Astrocyte (in vitro differentiated cells and primary cell): ENCODE measurements at regions not wholly inside any gene's neighbourhood (a gene's known extent, or its start where the extent isn't known, plus 50 kb on each side); places are given as distances from the start of the nearest gene placed in this dataset.

Source experiments
- DNase-seq: peaks from one replicate; pipeline ENCODE4 v3.0.0-alpha.2; 2010; ENCODE audit warnings: low read depth
- FAIRE-seq: peaks from 2 replicates; lab custom pipeline; 2011; peaks lifted over from hg19 to GRCh38; lab: Jason Lieb, UNC
- H2AFZ ChIP-seq: 2 replicates; pipeline ENCODE4 v1.6.0; 2012; ENCODE audit warnings: low read depth, low read length, inconsistent platforms
- H3K27ac ChIP-seq: 2 replicates; pipeline ENCODE4 v1.5.1; 2011; ENCODE audit warnings: low read depth, low read length, inconsistent platforms
- H3K27me3 ChIP-seq: 2 replicates; pipeline ENCODE4 v1.6.0; 2011; ENCODE audit warnings: low read length, inconsistent platforms; ENCODE audit not compliant: insufficient read depth
- H3K36me3 ChIP-seq: 2 replicates; pipeline ENCODE4 v1.5.1; 2011; ENCODE audit warnings: low read length, inconsistent platforms; ENCODE audit not compliant: insufficient read depth
- H3K4me1 ChIP-seq: 2 replicates; pipeline ENCODE4 v1.5.1; 2011; ENCODE audit warnings: low read length, inconsistent platforms; ENCODE audit not compliant: insufficient read depth
- H3K4me2 ChIP-seq: 2 replicates; pipeline ENCODE4 v1.6.0; 2012; ENCODE audit warnings: low read length, inconsistent platforms
- H3K4me3 ChIP-seq: 2 replicates; pipeline ENCODE4 v1.5.1; 2011; ENCODE audit warnings: low read depth, mild to moderate bottlenecking, low read length, inconsistent platforms; ENCODE audit not compliant: insufficient read depth
- H3K79me2 ChIP-seq: 2 replicates; pipeline ENCODE4 v1.6.0; 2012; ENCODE audit warnings: mild to moderate bottlenecking, low read length, inconsistent platforms; ENCODE audit not compliant: insufficient read depth
- H3K9ac ChIP-seq: 2 replicates; pipeline ENCODE4 v1.6.0; 2012; ENCODE audit warnings: mild to moderate bottlenecking, low read length, inconsistent platforms
- H3K9me3 ChIP-seq: 2 replicates; pipeline ENCODE4 v1.5.1; 2012; ENCODE audit warnings: low read depth, mild to moderate bottlenecking, low read length, inconsistent platforms; ENCODE audit not compliant: insufficient read depth
- H4K20me1 ChIP-seq: 2 replicates; pipeline ENCODE4 v1.6.0; 2012; ENCODE audit warnings: low read length, inconsistent platforms; ENCODE audit not compliant: insufficient read depth
- H3K27ac Mint-ChIP-seq: one replicate; pipeline ENCODE4 v1.8.0; 2021; ENCODE audit warnings: mild to moderate bottlenecking, mixed read lengths; ENCODE audit not compliant: unreplicated experiment
- H3K27me3 Mint-ChIP-seq: one replicate; pipeline ENCODE4 v1.8.0; 2021; ENCODE audit warnings: low read depth, mixed read lengths; ENCODE audit not compliant: unreplicated experiment
- H3K36me3 Mint-ChIP-seq: one replicate; pipeline ENCODE4 v1.8.0; 2021; ENCODE audit warnings: low read depth, mixed read lengths; ENCODE audit not compliant: unreplicated experiment
- H3K4me1 Mint-ChIP-seq: one replicate; pipeline ENCODE4 v1.8.0; 2021; ENCODE audit warnings: low read depth, mixed read lengths; ENCODE audit not compliant: unreplicated experiment
- H3K4me3 Mint-ChIP-seq: one replicate; pipeline ENCODE4 v1.8.0; 2021; ENCODE audit warnings: mild to moderate bottlenecking, moderate library complexity, mixed read lengths; ENCODE audit not compliant: unreplicated experiment
- H3K9me3 Mint-ChIP-seq: one replicate; pipeline ENCODE4 v1.8.0; 2021; ENCODE audit warnings: mild to moderate bottlenecking, mixed read lengths; ENCODE audit not compliant: unreplicated experiment
- CTCF ChIP-seq: IDR thresholded peaks from 2 replicates; pipeline ENCODE4 v1.5.1; 2011; ENCODE audit warnings: low read depth, mild to moderate bottlenecking, inconsistent platforms, low read length, moderate library complexity; ENCODE audit not compliant: insufficient read depth
- EZH2 ChIP-seq: IDR thresholded peaks from 2 replicates; pipeline ENCODE4 v1.6.1; 2012; ENCODE audit warnings: mild to moderate bottlenecking, low read length, inconsistent platforms; ENCODE audit not compliant: insufficient read depth

DNA sequence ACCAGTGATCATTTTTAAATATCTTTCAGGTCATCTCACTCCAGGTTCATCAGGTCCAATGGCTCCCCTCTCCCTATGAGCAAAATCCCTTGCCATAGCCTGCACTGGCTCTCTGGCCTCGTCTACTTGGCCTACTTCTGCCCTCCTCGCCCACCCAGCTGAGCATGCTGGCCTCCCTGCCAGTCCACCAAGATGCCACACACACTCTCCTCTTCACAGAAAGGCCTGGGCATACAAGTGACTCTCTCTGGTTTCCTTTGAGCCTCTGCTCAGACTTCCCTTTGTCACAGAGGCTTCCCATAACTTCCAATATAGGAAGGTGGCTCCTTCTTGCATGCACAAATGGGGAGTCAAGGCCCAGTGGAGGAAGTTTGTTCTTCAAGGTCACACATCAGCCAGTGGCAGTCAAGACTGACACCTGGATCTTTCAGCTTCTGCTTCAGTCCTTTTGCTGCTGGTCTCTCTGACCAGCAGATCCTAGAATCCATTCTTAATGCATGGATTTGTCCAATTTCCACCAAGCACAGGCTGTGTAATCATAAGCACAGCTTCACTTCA lies 223.2 kb upstream of the HES1 start:
- peaks cover 3% of the 10 kb centered on the region for H3K9me3 Mint-ChIP-seq
- Histone ChIP-seq H3K4me1 (no peaks in the 10 kb centered on the region), H4K20me1 (no peaks in the 10 kb centered on the region), H3K27ac (no peak overlapping the region), H2AFZ (no peak overlapping the region), H3K9me3 (no peaks in the 10 kb centered on the region), H3K27me3 (peaks cover 29% of the 10 kb centered on the region), H3K4me2 (no peak overlapping the region), H3K4me3 (no peak overlapping the region), H3K79me2 (no peaks in the 10 kb centered on the region), H3K36me3 (no peaks in the 10 kb centered on the region), H3K9ac (no peak overlapping the region)
- H3K4me1 Mint-ChIP-seq: peaks cover 6% of the 10 kb centered on the region
- no peak for DNase-seq
- H3K4me3 Mint-ChIP-seq: no peak overlapping the region
- peaks cover 86% of the 10 kb centered on the region for H3K27me3 Mint-ChIP-seq
- H3K27ac Mint-ChIP-seq: no peak overlapping the region
- no peaks in the 10 kb centered on the region for H3K36me3 Mint-ChIP-seq
- no peak for TF ChIP-seq CTCF
- no peak for TF ChIP-seq EZH2
- FAIRE-seq: no peak

- Mint-ChIP-seq H3K4me1 (peaks cover 6% of the 10 kb centered on the region), H3K36me3 (no peaks in the 10 kb centered on the region), H3K27ac (no peak overlapping the region), H3K4me3 (no peak overlapping the region), H3K27me3 (peaks cover 84% of the 10 kb centered on the region), H3K9me3 (peaks cover 3% of the 10 kb centered on the region)
- no peak overlapping the region for H3K27ac ChIP-seq
- H3K9ac ChIP-seq: no peak overlapping the region
- no peaks in the 10 kb centered on the region for H3K36me3 ChIP-seq
- TF ChIP-seq CTCF (no peak), EZH2 (no peak)
- FAIRE-seq (no peak), DNase-seq (no peak)
- no peak overlapping the region for H2AFZ ChIP-seq
- no peaks in the 10 kb centered on the region for H3K9me3 ChIP-seq
- no peaks in the 10 kb centered on the region for H4K20me1 ChIP-seq
- H3K4me3 ChIP-seq: no peak overlapping the region
- H3K4me1 ChIP-seq: no peaks in the 10 kb centered on the region
- no peak overlapping the region for H3K4me2 ChIP-seq
- H3K27me3 ChIP-seq: peaks cover 38% of the 10 kb centered on the region
- no peaks in the 10 kb centered on the region for H3K79me2 ChIP-seq
Measured at GRCh38 chr3:193914602-193915001, 221.3 kb upstream of the HES1 start.

- Histone ChIP-seq H3K9ac (no peak overlapping the region), H3K9me3 (no peaks in the 10 kb centered on the region), H4K20me1 (no peaks in the 10 kb centered on the region), H3K4me3 (no peak overlapping the region), H3K27me3 (peaks cover 38% of the 10 kb centered on the region), H3K79me2 (no peaks in the 10 kb centered on the region), H3K4me1 (no peaks in the 10 kb centered on the region), H3K36me3 (no peaks in the 10 kb centered on the region), H3K27ac (no peak overlapping the region), H2AFZ (no peak overlapping the region), H3K4me2 (no peak overlapping the region)
- DNase-seq: no peak
- peaks cover 81% of the 10 kb centered on the region for H3K27me3 Mint-ChIP-seq
- FAIRE-seq: no peak
- peaks cover 5% of the 10 kb centered on the region for H3K9me3 Mint-ChIP-seq
- H3K36me3 Mint-ChIP-seq: no peaks in the 10 kb centered on the region
- no peak overlapping the region for H3K4me3 Mint-ChIP-seq
- no peak overlapping the region for H3K27ac Mint-ChIP-seq
- TF ChIP-seq EZH2 (no peak), CTCF (no peak)
- peaks cover 4% of the 10 kb centered on the region for H3K4me1 Mint-ChIP-seq
Measured at GRCh38 chr3:193915099-193915498, 220.8 kb upstream of the HES1 start.
